HG02870 (cell line): ENCODE measurements at regions not wholly inside any gene's neighbourhood (a gene's known extent, or its start where the extent isn't known, plus 50 kb on each side); places are given as distances from the start of the nearest gene placed in this dataset.
"Not testable (repeated sequence)": the region's sequence is repeated elsewhere in the genome, so short reads cannot be mapped to it uniquely, and the experiment has no call there.

Experiments
- ATAC-seq: cut with Tn5 transposase; IDR thresholded peaks from one replicate; pipeline ENCODE4 v1.9.1; 2021; ENCODE audit warnings: mild to moderate bottlenecking, moderate library complexity; ENCODE audit not compliant: unreplicated experiment

- ATAC-seq, result no peak
Observed at GRCh38 chr21:13827201-13827600, 217.6 kb downstream of the POTED start.

DNA sequence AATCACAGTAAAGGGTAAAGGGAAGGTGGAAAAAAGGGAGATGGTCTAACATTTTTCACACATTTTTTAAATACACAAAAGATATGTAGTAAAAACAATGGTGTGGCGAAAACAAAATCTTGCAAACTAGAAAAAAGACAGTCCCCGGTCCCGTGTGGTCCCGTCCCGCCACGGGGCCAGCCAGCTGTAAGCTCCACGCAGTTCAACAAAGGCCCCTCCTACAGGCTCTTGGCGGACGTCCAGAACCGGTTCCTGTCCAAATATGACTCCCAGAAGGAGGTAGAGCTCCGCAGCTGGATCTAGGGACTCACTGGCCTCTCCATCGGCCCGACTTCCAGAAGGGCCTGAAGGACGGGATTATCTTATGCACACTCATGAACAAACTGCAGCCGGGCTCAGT, 216.9 kb downstream of the POTED start:
- ATAC-seq, result not testable (repeated sequence)

DNA sequence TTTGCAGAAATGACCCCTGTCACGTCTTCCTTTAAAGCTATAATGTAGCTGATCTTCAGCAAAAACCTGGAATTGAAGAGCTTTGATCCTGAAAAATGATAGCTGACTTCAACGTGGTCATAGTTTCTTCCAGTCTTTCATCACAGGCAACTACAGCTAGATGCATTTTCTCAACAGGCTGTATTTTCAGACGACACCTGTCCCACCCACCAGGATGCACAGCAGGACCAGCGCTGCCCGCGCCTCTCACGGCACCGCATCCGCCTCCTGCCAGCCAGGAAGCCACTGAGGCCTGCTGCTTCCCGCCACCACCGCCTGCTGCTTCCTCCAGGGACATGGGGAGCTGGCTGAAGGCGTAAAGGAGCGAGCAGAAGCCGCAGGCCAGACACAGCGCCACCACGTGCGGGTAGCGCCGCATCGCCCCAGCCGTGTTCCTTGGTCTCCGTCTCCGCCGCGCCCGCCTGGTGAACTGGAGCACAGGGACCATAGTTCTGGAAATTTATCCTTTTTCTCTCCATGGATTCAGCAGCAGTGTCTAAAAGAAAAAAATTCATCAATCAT, 215.7 kb downstream of the POTED start:
- not testable (repeated sequence) for ATAC-seq

GRCh38 chr21:13820286-13820685, 210.7 kb downstream of the POTED start:
- ATAC-seq, result not testable (repeated sequence)

DNA sequence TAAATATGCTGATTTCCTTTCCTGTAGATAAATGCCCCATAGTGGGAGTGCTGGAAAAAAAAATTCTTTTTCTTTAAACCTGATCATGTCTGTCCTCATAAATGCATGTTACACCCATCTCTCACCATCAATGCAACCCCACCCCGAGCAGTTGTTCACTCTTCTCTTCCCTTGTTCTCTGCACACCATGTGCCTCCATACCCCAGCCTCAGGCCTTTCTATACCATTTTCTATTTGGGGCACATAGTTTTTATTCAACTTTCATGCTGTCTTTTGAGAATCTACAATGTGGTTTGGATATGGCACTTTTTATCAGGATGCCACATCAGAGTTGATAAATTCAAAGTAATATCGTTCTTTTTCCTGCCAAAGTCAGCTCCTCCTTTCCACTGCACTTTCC, 202.6 kb downstream of the POTED start:
- not testable (repeated sequence) for ATAC-seq

- ATAC-seq, result not testable (repeated sequence)
Observed at GRCh38 chr21:13810559-13810958, 201.0 kb downstream of the POTED start.

GRCh38 chr21:13806444-13806843, 196.9 kb downstream of the POTED start:
- ATAC-seq, result not testable (repeated sequence)

GRCh38 chr21:13802757-13803156, 193.2 kb downstream of the POTED start:
- ATAC-seq, result not testable (repeated sequence)
